Naive thymus-derived CD4-positive, alpha-beta T cell (primary cell): ENCODE measurements at regions not wholly inside any gene's neighbourhood (a gene's known extent, or its start where the extent isn't known, plus 50 kb on each side); places are given as distances from the start of the nearest gene placed in this dataset.

ENCODE experiments used
- ATAC-seq: fragments of 150-1000 bp; cut with Tn5 transposase; 2 replicates; pipeline ENCODE4 v1.10.0; 2021; ENCODE audit warnings: mild to moderate bottlenecking, moderate library complexity
- CTCF ChIA-PET: fragments of 350-600 bp; sonication (Branson Sonifier 250); formaldehyde crosslinking; loops from one replicate; lab custom pipeline; 2021; ENCODE audit warnings: antibody characterized with exemption; lab: Charles Lee
- POLR2A ChIA-PET: fragments of 350-600 bp; sonication (Branson Sonifier 250); formaldehyde crosslinking; loops from one replicate; lab custom pipeline; 2021; ENCODE audit warnings: antibody characterized with exemption, inconsistent platforms; lab: Charles Lee
- DNase-seq, 9 donors: peaks; one replicate each; pipeline versions ENCODE4 v3.0.0 to v3.0.0-alpha.2; 2020 to 2022; ENCODE audit warnings: mixed read lengths in 1 of 9
- H3K27ac ChIP-seq: one replicate; pipeline ENCODE4 v1.7.0; 2013; ENCODE audit warnings: mild to moderate bottlenecking, low read depth, low read length, moderate library complexity
- H3K27me3 ChIP-seq, 2 donors: one replicate each; pipeline ENCODE4 v1.7.0; 2013; ENCODE audit warnings: low read length in 2 of 2, mild to moderate bottlenecking in 2 of 2, moderate library complexity in 2 of 2; ENCODE audit not compliant: control insufficient read depth in 2 of 2, insufficient read depth in 2 of 2
- H3K36me3 ChIP-seq, 3 experiments: 1 replicate in 2 of 3; 2 replicates in 1 of 3; pipeline ENCODE4 v1.7.0; 2013; ENCODE audit warnings: low read length in 3 of 3, mild to moderate bottlenecking in 3 of 3, moderate library complexity in 1 of 3; ENCODE audit not compliant: insufficient read depth in 3 of 3, control insufficient read depth in 2 of 3
- H3K4me1 ChIP-seq, 2 donors: one replicate each; pipeline ENCODE4 v1.7.0; 2013; ENCODE audit warnings: low read length in 2 of 2, mild to moderate bottlenecking in 2 of 2, moderate library complexity in 1 of 2; ENCODE audit not compliant: control insufficient read depth in 2 of 2, insufficient read depth in 2 of 2
- H3K4me3 ChIP-seq: 2 replicates; pipeline ENCODE4 v1.7.0; 2013; ENCODE audit warnings: mild to moderate bottlenecking, low read length
- H3K9me3 ChIP-seq, 3 experiments: 1 replicate in 2 of 3; 2 replicates in 1 of 3; pipeline ENCODE4 v1.7.0; 2013; ENCODE audit warnings: low read length in 3 of 3; ENCODE audit not compliant: control insufficient read depth in 2 of 3
- H3K27ac Mint-ChIP-seq, 9 donors: one replicate each; pipeline ENCODE4 v1.8.0; 2020 to 2022; ENCODE audit warnings: mixed read lengths in 9 of 9, mild to moderate bottlenecking in 8 of 9, moderate library complexity in 5 of 9, inconsistent platforms in 2 of 9
- H3K27me3 Mint-ChIP-seq, 5 donors: one replicate each; pipeline ENCODE4 v1.8.0; 2021 to 2022; ENCODE audit warnings: mixed read lengths in 5 of 5, mild to moderate bottlenecking in 1 of 5
- H3K36me3 Mint-ChIP-seq, 5 donors: one replicate each; pipeline ENCODE4 v1.8.0; 2020 to 2022; ENCODE audit warnings: mixed read lengths in 5 of 5, mild to moderate bottlenecking in 3 of 5, inconsistent platforms in 1 of 5
- H3K4me1 Mint-ChIP-seq, 7 donors: one replicate each; pipeline ENCODE4 v1.8.0; 2020 to 2022; ENCODE audit warnings: mixed read lengths in 7 of 7, mild to moderate bottlenecking in 3 of 7, inconsistent platforms in 1 of 7
- H3K4me3 Mint-ChIP-seq, 10 donors: one replicate each; pipeline ENCODE4 v1.8.0; 2020 to 2022; ENCODE audit warnings: mild to moderate bottlenecking in 10 of 10, mixed read lengths in 10 of 10, moderate library complexity in 6 of 10, inconsistent platforms in 2 of 10
- H3K9me3 Mint-ChIP-seq, 11 donors: one replicate each; pipeline ENCODE4 v1.8.0; 2020 to 2022; ENCODE audit warnings: mixed read lengths in 11 of 11, mild to moderate bottlenecking in 4 of 11, inconsistent platforms in 1 of 11, moderate library complexity in 1 of 11
- intact Hi-C, 2 donors: fragments of 100-400 bp; cut with micrococcal nuclease; formaldehyde crosslinking; loops; one replicate each; pipeline ENCODE4 v1.15.1; 2023

DNA sequence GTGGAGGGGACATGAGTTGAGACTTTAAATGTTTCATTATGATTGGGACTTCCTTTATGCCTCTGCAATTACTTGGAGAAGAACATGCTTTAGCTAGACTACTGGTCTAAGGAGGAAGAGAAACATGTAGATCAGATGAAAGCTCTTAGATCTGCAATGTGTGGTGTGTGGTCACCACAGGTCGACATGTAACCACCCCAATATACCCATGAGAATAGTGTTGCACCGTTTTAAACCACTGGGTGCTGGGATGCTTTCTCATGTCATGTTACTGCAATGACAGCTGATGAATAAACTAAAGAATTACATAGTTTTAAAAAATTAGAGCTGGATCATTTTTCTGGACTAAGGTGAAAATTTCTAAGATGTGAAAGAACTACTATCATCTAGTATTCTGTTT is 1039.7 kb downstream of the RAPGEF2 start:
- Histone ChIP-seq H3K4me1 (no peaks in the 10 kb centered on the region), H3K36me3 (no peaks in the 10 kb centered on the region), H3K27me3 (no peaks in the 10 kb centered on the region), H3K27ac (no peak overlapping the region), H3K4me3 (no peak overlapping the region), H3K9me3 (peaks cover 0 to 3% (median 0%) of the 10 kb centered on the region in 3 experiments)
- CTCF ChIA-PET: no interaction called here
- H3K36me3 Mint-ChIP-seq: no peaks in the 10 kb centered on the region
- H3K4me1 Mint-ChIP-seq: no peaks in the 10 kb centered on the region
- no peaks in the 10 kb centered on the region for H3K27me3 Mint-ChIP-seq
- no peak for DNase-seq
- H3K4me3 Mint-ChIP-seq: no peak overlapping the region
- ATAC-seq: no peak
- POLR2A ChIA-PET: no interaction called here
- intact Hi-C loops: no loop called here
- H3K27ac Mint-ChIP-seq: no peak overlapping the region
- H3K9me3 Mint-ChIP-seq: peaks cover 0 to 25% (median 3%) of the 10 kb centered on the region in 11 donors

DNA sequence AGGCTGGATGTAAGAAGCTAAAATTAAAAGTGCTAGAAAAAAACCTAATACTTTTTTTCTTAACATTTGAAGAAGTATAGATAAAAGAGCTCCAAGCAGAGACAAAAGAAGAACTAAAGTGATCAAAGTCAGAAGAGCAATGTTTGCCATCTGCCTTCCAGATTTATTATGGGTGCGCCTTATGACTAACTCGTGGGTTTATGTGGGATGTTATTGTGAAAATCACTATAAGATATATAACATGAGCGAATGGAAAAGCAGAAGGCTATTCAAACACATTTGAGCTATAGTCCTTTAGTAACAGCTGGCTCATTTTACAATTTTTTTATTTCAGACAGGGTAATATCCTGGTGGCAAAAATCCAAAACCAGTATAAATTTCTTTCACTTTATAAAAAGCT is 1040.7 kb downstream of the RAPGEF2 start:
- no peak for ATAC-seq
- Histone ChIP-seq H3K27ac (no peak overlapping the region), H3K27me3 (no peaks in the 10 kb centered on the region), H3K4me3 (no peak overlapping the region), H3K9me3 (peaks cover 0 to 3% (median 0%) of the 10 kb centered on the region in 3 experiments), H3K36me3 (no peaks in the 10 kb centered on the region), H3K4me1 (no peaks in the 10 kb centered on the region)
- Mint-ChIP-seq H3K4me1 (no peaks in the 10 kb centered on the region), H3K9me3 (peaks cover 0 to 25% (median 3%) of the 10 kb centered on the region in 11 donors), H3K27me3 (no peaks in the 10 kb centered on the region), H3K36me3 (no peaks in the 10 kb centered on the region), H3K4me3 (no peak overlapping the region), H3K27ac (no peak overlapping the region)
- intact Hi-C loops: no loop called here
- DNase-seq: no peak
- POLR2A ChIA-PET: no interaction called here
- CTCF ChIA-PET: no interaction called here

DNA sequence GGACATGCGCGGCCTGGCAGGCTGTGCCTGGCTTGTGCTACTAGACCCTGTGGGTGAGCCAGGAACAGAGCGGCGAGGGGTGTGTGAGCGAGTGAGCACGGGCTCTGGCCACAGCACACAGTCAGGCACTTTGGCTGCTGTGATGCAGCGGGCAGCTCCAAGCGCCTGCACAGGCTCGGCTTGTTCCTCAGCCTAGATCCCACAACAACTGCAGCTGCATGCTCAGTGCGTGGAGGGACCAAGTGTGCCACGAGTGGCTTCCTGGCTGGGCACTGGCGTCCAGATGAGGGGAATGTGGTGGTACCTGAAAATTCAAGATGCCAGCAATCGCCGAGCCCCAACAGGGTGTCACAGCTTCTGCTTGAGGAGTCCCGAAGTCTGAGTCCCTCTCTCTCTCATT is 1056.6 kb downstream of the RAPGEF2 start:
- H3K4me3 Mint-ChIP-seq: no peak overlapping the region
- POLR2A ChIA-PET: no interaction called here
- no peak overlapping the region for H3K27ac Mint-ChIP-seq
- no peaks in the 10 kb centered on the region for H3K27me3 Mint-ChIP-seq
- no peaks in the 10 kb centered on the region for H3K4me1 ChIP-seq
- H3K9me3 Mint-ChIP-seq: peaks cover 0 to 14% (median 4%) of the 10 kb centered on the region in 11 donors
- intact Hi-C loops: no loop called here
- CTCF ChIA-PET: no interaction called here
- no peak overlapping the region for H3K27ac ChIP-seq
- no peaks in the 10 kb centered on the region for H3K27me3 ChIP-seq
- H3K36me3 ChIP-seq: no peaks in the 10 kb centered on the region
- H3K9me3 ChIP-seq: no peaks in the 10 kb centered on the region
- no peak overlapping the region for H3K4me3 ChIP-seq
- no peaks in the 10 kb centered on the region for H3K36me3 Mint-ChIP-seq
- no peak for ATAC-seq
- no peak for DNase-seq
- H3K4me1 Mint-ChIP-seq: no peaks in the 10 kb centered on the region

DNA sequence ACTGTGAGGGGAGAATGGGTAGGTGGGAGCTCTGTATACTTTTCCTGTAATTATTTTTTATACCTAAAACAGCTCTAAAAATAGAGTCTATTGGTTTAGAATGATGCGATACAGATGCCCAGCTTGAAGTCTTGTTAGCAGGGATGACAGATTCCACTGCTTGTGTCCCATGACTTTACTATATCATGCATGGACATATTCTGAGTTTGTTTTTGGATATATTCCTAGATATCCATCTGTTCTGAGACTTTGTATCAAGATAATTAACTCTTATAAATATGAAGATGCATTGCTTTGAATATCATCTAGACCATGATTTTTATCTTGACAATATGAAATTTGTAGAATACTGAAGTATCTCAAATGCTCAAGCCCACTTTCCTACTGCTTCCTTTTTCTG is 1058.1 kb downstream of the RAPGEF2 start:
- H3K4me3 Mint-ChIP-seq: no peak overlapping the region
- H3K9me3 Mint-ChIP-seq: peaks cover 0 to 21% (median 3%) of the 10 kb centered on the region in 11 donors
- POLR2A ChIA-PET: no interaction called here
- no peak overlapping the region for H3K27ac Mint-ChIP-seq
- no peaks in the 10 kb centered on the region for H3K36me3 ChIP-seq
- no peaks in the 10 kb centered on the region for H3K36me3 Mint-ChIP-seq
- H3K4me1 ChIP-seq: no peaks in the 10 kb centered on the region
- CTCF ChIA-PET: no interaction called here
- intact Hi-C loops: no loop called here
- no peaks in the 10 kb centered on the region for H3K27me3 ChIP-seq
- no peaks in the 10 kb centered on the region for H3K9me3 ChIP-seq
- H3K27ac ChIP-seq: no peak overlapping the region
- DNase-seq: no peak
- no peak overlapping the region for H3K4me3 ChIP-seq
- no peak for ATAC-seq
- H3K4me1 Mint-ChIP-seq: no peaks in the 10 kb centered on the region
- no peaks in the 10 kb centered on the region for H3K27me3 Mint-ChIP-seq

DNA sequence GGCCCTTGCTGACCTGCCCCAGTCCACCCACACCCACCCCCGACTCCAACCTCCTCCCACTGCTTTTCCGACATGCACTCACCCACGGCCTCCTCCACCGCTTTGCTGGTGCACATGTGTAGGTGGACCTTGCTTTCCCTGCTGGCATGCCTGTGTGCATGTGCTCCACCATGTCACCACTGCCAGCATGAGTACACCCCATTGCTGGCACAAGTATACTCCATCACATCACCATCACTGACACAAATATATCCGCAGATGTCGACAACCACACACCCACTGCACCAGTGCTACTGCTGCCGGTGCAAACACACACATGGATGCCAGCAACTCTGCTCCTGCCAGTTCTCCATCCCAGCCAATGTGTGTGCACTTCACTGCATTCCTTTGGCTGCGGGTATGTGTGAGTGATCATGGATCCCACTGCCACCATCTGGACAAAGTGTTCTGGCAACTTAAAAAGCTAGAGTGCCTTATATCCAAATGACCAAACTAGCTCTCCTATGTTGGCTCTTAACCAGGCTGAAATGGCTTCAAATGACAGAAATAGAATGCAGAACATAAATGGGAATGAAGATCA is 1072.3 kb downstream of the RAPGEF2 start:
- H3K9me3 ChIP-seq: no peaks in the 10 kb centered on the region
- CTCF ChIA-PET: interaction anchor here (0.6 kb wide), 1 partner anchor 207 kb away, joined by 4 read pairs; no protein-coding TSS in a partner anchor
- peaks cover 1 to 24% (median 7%) of the 10 kb centered on the region in 11 donors for H3K9me3 Mint-ChIP-seq
- no peaks in the 10 kb centered on the region for H3K27me3 Mint-ChIP-seq
- DNase-seq (no peak), ATAC-seq (no peak)
- H3K36me3 ChIP-seq: no peaks in the 10 kb centered on the region
- POLR2A ChIA-PET: no interaction called here
- H3K4me3 ChIP-seq: no peak overlapping the region
- no peaks in the 10 kb centered on the region for H3K27me3 ChIP-seq
- H3K4me1 Mint-ChIP-seq: no peaks in the 10 kb centered on the region
- H3K4me1 ChIP-seq: no peaks in the 10 kb centered on the region
- no peak overlapping the region for H3K4me3 Mint-ChIP-seq
- intact Hi-C loops: no loop called here
- no peak overlapping the region for H3K27ac Mint-ChIP-seq
- no peak overlapping the region for H3K27ac ChIP-seq
- H3K36me3 Mint-ChIP-seq: no peaks in the 10 kb centered on the region

DNA sequence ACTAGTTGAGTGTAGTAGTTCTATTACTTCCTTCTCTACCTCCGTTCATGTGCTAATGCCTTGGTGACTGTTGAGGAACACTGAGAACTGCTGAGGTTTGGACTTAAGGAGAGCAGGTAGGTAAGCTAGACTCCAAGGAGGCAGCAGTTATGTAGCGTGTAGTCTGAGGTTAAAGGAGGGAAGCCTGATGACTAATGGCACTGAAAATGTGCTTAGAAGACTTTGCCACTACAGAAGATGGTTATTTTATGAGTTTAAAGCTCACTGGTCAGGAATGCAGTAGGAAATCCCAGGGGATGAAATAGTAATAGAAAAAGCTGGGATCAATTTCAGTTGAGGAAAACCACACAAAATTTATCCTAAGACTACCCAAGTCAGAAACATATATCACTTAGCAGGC is 1077.3 kb downstream of the RAPGEF2 start:
- Mint-ChIP-seq H3K4me1 (no peaks in the 10 kb centered on the region), H3K27me3 (no peaks in the 10 kb centered on the region)
- CTCF ChIA-PET: no interaction called here

DNA sequence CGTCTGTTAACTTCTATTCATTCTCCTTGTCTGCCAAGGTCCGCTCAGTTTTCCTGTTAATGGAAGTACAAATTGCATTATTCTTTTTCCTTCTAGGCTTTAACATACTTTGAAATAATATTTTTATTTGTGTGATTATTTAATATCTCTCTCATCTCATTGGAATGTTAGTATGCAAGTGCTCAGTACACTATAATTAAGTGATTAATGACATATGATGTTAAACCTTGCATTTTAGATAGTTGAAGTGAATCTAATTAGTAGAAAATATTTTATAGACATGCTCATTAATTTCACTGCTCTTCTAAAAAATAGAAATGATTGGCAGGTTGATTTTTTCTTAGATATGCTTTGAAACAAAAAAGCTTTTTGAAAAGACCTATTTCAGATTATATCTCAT is 1079.8 kb downstream of the RAPGEF2 start:
- H3K4me3 ChIP-seq: no peak overlapping the region
- Mint-ChIP-seq H3K36me3 (no peaks in the 10 kb centered on the region), H3K4me1 (no peaks in the 10 kb centered on the region), H3K27ac (no peak overlapping the region), H3K27me3 (no peaks in the 10 kb centered on the region), H3K4me3 (no peak overlapping the region), H3K9me3 (peaks cover 0 to 25% (median 7%) of the 10 kb centered on the region in 11 donors)
- no peak overlapping the region for H3K27ac ChIP-seq
- intact Hi-C loops: no loop called here
- ATAC-seq (no peak), DNase-seq (no peak)
- ChIA-PET POLR2A (no interaction called here), CTCF (no interaction called here)
- no peaks in the 10 kb centered on the region for H3K36me3 ChIP-seq
- H3K27me3 ChIP-seq: no peaks in the 10 kb centered on the region
- no peaks in the 10 kb centered on the region for H3K9me3 ChIP-seq
- H3K4me1 ChIP-seq: no peaks in the 10 kb centered on the region

More for the DNA sequence above, 1077.3 kb downstream of the RAPGEF2 start:
- H3K27ac Mint-ChIP-seq: no peak overlapping the region
- H3K27ac ChIP-seq: no peak overlapping the region
- H3K36me3 Mint-ChIP-seq: no peaks in the 10 kb centered on the region
- intact Hi-C loops: no loop called here
- no peaks in the 10 kb centered on the region for H3K9me3 ChIP-seq
- peaks cover 0 to 15% (median 6%) of the 10 kb centered on the region in 11 donors for H3K9me3 Mint-ChIP-seq
- no peaks in the 10 kb centered on the region for H3K4me1 ChIP-seq
- H3K27me3 ChIP-seq: no peaks in the 10 kb centered on the region
- H3K4me3 ChIP-seq: no peak overlapping the region
- H3K36me3 ChIP-seq: no peaks in the 10 kb centered on the region
- ATAC-seq (no peak), DNase-seq (no peak)
- POLR2A ChIA-PET: no interaction called here
- H3K4me3 Mint-ChIP-seq: no peak overlapping the region
